Activated CD4-positive, CD25-positive, alpha-beta regulatory T cell treated with anti-CD3 and anti-CD28 coated beads, Interleukin-2, amount 50 U/mL, for 72 hours (primary cell): ENCODE measurements at regions not wholly inside any gene's neighbourhood (a gene's known extent, or its start where the extent isn't known, plus 50 kb on each side); places are given as distances from the start of the nearest gene placed in this dataset.

Experiments
- DNase-seq: peaks from one replicate; pipeline ENCODE4 v3.0.0; 2021

DNA sequence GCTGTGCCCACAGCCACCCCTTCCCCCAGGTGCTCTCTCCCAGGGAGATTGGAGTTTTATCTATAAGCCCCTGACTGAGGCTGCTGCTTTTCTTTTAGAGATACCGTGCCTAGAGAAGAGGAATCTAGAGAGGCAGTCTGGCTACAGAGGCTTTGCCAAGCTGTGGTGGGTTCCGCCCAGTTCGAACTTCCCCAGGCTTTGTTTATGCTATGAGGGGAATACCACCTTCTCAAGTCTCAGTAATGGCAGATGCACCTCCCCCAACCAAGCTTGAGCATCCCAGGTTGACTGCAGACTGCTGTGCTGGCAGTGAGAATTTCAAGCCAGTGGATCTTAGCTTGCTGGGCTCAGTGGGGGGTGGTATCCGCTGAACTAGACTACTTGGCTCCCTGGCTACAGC is 157.4 kb downstream of the CAAP1 start:
- no peak for DNase-seq

DNA sequence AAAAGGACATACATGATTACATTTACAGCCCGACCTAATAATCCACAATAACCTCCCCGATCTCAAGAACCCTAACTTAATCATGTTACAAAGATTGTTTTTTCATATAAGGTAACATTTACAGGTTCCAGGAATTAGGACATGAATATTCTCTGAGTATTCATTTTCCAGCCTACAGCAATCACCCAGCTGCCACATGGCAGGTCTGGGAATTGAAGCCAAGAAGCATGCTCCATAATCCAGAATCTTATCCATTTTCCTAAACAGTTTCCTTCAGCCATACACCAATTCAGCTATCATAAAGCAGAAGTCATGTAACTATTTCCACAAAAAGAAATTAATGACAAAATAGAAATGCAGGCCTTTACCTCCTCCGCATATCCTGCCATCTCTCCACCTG is 163.4 kb downstream of the CAAP1 start:
- DNase-seq, result no peak

DNA sequence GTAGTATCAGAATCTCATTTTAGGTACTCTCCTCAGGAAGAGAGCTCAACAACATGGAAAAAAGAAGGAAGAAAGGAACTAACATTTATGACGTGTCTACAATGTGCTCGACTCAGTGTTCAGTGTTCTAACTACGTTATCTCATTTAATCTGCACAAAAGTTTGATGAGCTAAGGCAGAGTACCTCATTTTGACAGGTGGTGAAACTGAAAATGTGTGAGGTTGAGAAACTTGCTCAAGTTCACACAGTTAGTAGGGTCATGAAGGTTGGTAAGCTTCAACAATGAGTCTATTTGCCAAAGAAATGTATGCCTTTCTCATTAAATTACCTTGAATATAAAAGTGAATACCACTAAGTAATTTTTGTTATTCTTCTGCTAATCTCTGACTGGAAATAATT is 165.1 kb downstream of the CAAP1 start:
- no peak for DNase-seq

DNA sequence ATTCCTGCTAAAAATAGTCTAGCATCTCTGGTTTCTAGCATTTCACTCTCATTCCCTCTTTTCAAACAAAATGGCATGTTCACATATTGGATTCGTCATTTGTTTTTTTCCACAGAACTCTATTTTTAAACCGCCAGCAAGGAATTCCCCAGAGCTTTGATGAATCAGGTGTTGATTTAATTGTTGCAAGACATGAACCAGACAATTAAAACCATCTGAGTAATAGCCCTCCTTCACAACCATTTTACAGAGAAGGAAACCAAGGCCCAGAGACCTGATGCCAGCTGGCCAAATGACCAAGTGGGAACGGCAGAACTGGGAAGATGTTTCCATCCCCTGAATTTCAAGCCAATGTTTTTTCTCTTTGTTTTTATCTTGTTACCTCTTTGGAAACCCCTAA is 167.0 kb downstream of the CAAP1 start:
- no peak for DNase-seq

DNA sequence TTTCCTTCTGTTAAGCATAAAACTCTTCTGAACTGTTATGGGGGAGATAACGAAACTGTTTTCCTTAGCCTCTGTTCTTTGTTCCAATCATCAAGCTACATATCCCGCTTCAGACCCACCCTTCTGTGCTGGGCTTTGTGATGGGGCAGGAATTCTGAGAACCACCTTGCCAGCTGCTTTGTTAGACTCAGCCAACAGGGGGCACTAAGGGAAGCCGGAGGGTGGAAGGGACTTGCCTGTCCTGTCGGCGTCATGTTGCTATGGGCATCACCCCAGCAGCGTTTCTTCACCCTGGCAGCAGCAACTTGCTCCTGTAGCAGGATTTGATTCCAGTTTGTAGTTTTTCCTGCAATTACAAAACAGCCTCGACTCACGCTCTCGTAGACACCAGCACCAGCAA is 169.1 kb downstream of the CAAP1 start:
- DNase-seq, result peak; percentile 29

DNA sequence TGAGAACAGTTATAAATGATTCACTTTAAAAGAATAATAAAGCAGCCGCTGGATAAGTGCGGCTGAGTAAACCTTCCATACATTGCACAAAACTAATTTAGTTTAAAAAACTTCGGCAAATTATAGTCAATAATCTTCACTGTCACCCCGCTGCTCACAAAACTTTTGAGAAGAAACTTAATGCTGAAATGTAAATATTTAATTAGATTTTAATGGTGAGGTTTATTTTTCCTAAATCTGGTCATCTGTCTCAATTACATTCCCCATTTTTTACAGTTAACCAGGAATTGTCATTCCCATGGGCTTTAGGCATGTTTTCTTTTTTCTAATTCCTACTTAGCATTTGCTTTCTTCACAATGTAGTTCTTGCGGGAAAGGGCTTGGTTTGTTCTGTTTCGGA is 169.8 kb downstream of the CAAP1 start:
- no peak for DNase-seq

DNA sequence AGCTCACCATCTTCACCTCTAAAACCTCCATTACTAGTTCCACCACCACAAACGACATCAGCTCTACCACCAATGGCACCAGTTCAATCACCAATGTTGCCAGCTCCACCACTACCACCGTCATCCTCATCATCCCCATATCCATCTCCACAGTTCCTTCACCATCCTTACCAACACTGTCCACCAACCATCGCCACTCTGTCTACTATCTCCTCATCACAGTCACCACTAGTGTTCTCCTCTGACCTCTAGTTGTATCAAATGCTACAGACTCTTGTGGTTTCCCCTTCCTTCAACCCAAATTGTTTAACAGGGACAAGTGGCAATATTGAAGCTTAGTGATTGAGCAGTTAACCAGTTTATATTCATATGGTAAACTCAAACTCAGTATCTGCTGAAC is 182.6 kb downstream of the CAAP1 start:
- DNase-seq, result no peak

DNA sequence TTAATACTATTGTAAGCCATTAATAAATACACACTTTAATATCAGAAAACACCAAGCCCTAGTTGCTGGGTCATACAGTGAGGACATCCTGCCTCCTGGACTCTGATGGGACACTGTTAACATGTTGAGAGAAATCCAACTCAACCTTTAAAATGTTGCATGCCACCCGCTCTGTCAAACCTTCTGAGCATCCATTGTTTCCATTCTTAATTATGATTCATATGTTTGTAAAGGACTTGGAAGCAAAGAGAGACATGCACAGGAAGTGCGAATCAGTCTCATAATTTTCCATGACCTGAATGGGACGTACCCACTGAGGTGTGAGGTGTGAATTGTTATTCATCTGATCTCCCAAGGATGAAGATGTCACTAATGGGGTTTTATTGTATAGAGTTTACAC is 186.4 kb downstream of the CAAP1 start:
- no peak for DNase-seq

DNA sequence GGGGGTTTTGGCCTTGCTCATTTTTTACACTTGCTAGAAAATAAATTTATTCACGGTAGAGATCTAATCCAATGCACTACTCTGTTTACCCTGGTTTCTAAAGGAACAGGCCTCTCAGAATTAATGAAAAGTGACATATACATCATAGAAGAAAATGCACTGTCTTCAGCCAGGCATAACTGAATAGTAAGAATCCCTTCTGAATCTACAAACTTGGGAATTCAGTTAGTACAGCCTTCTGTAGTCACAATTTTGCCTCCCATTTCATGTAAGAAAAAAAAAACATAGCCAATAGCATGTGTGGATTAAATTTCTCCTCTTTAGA is 197.3 kb downstream of the CAAP1 start:
- DNase-seq, result no peak

DNA sequence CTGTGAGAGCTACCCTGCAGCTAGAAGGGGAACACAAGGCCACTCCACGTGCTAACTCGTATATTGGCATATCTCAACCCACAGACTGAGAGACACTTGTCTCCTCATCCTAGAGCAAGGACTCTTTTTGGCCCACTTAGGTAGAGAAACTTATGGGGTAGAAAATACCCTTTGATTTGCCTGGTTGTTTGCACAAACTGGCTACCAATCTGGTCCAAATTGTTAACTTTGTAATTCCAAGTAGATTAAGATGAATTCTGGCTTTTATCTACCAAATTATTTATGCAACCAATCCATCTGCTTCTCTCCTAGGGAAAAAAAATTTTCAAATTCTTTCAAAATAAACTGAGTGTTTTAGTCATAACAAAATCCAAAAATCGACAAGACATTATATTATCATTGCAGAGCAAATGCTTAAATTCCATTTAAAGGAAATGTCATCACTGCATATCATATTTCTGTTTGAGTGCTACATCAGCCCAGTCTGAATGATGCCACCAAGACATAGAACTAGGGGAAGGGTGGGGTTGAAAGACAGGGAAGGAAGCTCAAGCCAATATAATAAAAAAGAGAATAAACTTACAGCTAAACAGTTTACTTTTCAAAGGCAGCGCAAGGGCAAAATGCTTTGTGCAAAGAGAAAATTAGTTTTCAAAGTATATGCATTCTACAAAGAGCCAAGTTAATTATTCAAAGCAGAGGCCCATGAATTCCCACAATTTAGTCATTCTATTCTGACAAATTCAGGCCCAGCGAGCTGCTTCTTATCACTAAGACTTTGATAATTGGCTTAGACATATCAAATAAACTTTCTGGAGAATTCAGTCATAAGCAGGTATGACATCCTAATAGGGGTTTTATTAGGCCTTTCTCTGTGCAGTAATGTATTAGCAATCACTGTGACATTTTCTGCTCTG is 198.0 kb downstream of the CAAP1 start:
- DNase-seq, result no peak

DNA sequence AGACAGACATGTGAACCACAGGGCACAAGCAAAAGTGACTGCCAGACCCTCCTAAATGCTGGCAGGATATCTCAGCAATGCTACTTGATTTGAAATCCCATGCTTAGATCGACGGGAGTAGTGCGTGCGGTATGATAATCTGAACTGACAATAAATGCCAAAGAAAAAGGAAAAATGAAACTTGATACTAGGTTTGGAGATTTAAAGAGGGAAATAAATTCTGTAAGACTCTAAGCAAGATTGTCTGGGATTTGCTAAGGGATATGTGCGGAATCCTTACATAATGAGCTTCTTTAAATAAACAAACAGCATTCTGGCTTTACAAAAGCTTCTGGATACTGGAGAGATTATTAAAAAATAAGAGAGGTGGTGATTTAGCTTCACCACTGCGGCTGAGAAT is 203.6 kb downstream of the CAAP1 start:
- no peak for DNase-seq

DNA sequence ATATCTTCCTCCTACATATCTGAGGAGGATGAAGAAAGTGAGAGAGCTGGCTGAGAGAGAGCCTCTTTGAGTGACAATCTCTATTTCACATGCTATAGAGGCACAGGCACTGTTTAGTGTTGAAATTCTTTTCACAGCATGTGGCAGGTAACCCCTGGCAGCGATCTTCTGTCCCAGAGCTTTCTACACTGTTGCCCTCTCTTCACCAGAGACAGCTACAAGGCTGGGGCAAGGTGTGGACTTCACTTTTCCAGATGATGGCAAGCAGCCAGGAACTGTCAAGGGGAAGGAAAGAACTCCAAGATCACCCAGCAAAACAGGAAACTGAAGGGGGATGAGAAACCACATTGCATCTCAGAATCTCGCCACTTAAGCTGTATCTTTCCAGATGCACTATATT is 205.2 kb downstream of the CAAP1 start:
- DNase-seq, result no peak

DNA sequence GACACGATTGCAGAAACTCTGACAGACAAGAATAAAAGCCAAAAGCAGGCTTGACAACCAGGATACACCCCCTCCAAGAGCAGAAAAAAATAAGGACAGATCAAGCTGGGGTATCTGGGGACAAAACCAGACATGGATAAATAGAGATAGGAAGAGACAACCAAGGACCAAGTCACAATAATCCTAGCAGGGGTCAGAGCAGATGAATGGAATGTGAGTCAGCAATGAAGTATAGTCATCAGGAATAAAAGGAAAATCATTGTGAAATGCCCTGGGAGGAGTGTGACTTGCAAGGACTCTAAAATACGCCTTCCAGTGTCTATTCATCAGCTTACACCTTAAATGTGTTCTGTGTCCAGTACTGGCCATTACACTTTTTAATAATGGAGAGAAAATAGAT is 206.8 kb downstream of the CAAP1 start:
- DNase-seq, result no peak

DNA sequence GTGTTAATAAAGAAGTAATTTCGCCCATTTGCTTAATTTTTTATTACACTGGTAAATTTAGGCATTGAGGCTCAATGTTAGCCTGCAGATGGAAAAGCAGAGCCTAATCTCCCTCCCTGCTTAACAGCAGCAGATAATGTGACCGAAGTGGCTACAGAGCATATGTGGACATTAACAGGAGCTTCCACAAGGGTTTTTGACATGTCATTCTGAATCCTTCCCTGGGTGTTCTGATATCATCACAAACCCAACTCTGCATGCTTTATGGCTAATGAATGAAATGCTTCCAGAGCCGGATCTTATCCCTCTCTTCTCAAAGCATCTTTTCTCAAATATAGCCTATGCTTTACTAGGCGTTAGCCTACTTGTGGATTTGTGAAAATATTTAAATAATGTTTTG is 208.6 kb downstream of the CAAP1 start:
- no peak for DNase-seq

DNA sequence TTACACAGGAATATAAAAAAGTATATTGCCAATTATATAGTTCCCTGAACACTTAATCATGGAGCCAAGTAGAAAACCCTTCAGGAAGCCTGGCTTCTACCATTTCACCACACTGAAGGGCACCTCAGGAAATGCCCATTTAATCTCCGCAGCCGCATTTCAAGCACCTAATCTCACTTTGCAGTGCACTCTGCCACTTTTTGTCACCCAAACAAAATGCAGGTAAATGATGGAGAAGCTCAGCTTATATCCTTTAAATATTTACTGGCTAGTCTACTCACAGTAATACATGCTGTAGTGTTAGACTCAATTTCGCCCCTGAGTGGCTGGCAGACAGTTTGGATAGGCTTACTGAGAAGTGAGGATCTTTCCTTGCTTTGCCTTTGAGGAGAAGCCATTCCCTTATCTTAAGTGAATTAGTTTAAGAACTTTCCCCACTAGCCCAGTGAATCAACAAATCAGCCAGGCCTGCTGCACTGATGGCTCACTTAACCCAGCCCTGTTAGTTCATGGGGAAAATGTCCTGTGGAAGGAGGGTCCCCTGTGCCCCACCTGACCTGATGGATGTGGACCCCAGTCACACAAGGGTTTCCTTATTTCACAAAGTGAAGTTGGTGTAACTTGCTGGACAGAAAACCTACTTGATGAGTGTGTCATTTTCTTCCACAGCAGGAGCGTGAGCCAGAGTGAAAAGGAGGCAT is 209.7 kb downstream of the CAAP1 start:
- DNase-seq, result no peak

DNA sequence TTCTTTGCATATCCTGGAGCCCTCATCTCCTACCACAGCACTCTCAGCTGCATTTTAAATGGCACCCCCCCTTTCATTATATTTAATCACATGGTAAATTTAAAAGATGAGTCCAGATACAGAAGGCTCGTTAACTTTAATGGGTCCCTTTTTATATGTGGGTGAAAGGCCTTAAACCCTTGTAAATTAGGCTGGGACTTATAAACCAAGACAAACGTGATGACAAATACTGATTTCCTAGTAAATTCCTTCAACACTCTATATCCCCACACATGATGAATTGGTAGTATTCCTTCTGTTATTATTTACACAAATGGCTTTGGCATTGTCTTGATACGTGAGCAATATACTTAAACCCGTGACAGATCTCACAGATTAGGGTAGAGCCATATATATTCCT is 210.6 kb downstream of the CAAP1 start:
- no peak for DNase-seq

DNA sequence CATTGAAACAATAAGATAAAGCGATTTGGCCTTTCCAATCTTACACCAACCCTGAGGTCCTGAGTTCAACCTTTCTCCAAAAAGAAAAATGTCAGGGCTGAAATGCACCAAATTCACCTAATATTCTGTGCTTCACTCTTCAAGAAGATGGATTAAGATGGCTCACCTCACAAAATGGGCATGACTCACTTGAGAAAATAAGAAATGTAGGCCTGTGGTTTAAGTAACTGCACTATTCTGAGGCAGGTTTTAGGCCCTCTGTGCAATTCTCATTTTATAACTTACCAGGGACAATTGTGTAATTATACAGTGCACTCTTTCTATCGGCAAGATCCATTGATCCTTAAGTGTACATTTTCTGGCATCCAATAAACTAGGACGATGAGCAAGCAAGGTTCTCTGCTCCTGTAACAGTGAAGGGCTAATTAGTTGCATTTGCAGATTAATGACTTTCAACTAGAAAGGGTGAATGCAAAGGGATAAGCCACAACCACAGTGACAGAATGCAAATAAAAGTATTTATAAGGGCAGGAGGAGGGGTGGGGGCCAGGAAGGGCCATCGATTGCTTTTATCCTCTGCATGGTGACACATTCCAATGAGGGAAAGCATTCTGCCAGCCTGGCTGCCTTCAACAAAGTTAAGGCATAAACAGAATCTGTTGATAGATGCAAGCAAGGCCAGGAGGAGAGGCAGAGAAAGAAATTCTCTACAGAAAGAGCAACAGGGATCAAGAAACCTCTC is 214.5 kb downstream of the CAAP1 start:
- no peak for DNase-seq

DNA sequence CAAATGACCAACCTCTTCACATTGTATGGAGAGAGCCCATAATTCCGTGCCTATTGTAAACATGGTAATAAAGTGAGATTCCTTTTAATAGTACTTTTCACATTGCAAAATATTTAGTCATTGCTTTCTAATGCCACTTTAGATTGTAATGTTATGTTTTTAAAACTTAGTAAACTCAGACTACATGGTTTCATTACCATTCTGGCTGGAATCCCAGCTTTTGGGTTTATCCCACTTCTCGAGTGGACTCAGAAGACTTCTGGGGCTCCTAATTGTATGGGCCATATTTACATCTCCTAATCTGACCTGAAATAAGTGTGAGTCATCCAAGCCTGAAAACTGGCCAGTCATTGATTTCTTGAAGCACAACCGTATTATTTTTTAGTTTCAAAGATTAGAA is 217.6 kb downstream of the CAAP1 start:
- DNase-seq, result no peak

DNA sequence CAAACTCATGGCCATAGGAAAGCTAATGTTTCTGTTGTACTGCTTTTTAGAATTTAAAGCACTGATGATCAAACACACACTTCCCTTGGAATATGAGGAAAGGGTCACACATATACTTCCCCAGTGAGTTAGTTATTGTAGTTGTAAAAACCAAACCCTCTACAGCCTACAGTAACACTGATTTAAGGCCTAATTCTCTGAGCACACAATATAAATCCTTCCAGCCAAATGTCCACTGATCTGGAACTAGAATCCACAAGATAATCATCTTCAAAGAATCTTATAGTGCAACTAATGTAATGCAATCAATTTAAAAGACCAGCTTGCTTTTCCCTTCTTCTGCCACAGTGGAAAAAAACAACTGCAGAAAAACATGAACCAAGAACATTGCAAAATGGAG is 219.3 kb downstream of the CAAP1 start:
- DNase-seq, result no peak

DNA sequence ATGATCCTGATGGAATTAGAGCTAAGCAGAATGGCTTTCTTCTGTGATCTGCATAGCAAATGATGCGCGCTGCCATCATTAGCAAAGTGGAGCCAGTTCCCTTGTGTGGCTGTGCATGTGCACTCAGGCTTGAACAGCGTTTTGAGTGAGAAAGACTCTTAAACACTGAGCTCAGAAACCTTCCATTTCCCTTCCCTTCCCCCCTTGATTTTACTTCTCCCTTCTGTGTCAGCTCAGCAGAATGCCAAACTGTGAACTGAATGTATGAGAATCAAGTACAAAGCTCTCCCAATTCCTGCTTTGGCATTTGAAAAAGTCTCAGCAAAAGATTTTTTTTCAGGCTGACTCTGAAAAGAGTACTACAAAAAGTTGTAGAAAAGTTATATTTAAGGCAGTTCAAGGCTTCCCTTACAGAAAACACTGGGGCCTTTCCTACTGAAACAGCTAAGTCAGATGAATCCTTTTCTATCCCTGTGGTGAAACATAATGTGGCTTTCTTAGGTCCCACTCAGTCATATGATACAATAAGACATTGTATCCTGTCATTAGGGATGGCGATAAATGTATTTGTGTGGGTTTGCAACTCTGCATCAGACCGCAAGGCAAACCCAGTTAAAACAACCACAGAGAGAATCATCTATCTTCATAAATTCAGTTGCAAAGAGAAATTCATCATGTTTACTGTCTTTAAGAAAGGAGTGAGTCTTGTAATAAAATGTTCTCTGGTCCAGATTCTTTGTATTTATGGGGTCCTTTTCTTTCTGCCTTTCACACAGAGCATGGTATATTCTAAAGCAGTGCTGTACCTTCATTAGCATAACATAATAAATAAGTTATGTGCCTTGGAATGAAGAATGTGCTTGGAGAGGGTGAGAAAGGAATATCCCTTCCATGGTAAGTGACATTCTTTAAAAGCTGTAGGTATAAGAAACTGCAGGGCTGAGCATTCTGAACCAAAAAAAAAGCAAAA is 222.6 kb downstream of the CAAP1 start:
- DNase-seq, result no peak

DNA sequence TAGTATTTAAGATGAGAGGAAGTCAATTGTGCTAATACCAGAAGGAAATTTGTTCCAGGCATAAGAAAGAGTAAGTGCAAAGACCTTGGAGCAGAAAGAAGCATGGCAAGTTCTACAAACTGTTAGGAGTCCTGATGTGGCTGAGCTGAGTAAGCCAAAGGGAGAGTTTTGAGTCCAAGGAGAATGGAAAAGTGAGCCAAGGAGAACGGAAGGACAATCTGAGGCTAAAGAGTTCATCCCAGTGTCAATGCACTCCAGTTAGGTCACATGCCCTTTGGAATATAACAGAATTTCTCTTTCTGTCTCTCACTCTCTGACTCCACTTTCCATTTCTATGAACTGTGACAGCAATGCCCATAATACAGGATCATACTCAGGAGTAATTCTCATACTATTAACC is 224.7 kb downstream of the CAAP1 start:
- no peak for DNase-seq

DNA sequence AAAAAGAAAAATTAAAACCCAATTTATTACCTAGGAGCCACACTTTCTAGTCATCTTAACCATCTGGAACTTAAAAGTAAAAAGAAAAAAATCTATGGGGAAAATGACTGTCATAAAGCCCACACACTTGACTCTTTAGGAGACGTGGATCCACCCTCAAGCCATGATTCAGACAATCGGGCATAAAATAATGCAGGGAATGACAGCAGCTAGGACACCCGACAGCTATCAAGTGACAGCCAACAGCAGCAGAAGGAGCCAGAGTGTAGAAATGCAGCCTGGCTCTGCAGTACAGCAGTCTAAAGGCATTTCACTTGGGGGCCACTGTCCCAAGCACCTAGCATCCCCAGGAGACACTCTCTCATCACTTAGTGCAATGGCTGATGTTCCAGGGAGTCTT is 226.9 kb downstream of the CAAP1 start:
- DNase-seq, result no peak
